COR-L47 (cell line): ENCODE measurements at regions not wholly inside any gene's neighbourhood (a gene's known extent, or its start where the extent isn't known, plus 50 kb on each side); places are given as distances from the start of the nearest gene placed in this dataset.

Source experiments
- DNase-seq: peaks from one replicate; lab custom pipeline; 2025; lab: John Stamatoyannopoulos, UW

GRCh38 chr10:131445623-131446022 is 134.1 kb upstream of the TCERG1L start:
- DNase-seq: no peak

DNA sequence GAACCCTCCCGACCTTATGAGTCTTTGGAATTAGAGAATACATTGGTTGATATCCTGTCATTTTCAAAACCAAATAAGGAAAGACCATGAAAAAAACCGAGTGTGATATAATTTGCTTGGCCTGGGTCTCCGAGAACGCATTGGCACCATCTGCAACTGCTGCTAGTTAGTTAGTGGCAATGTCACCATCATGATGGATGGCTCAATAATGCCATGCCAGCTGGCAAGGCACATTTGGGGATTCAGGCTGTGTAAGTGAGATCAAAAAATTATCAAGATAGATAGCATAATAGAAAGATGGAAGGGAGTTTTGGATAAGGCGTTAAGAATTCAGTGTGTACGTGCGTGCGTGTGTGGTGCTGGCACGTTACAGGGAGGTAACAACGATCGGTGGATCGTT is 134.7 kb upstream of the TCERG1L start:
- no peak for DNase-seq

GRCh38 chr10:131448171-131448570 is 136.7 kb upstream of the TCERG1L start:
- no peak for DNase-seq

- no peak for DNase-seq
Measured at GRCh38 chr10:131448883-131449282, 137.4 kb upstream of the TCERG1L start.

GRCh38 chr10:131450216-131450765 is 138.8 kb upstream of the TCERG1L start:
- no peak for DNase-seq

GRCh38 chr10:131451407-131452015 is 140.0 kb upstream of the TCERG1L start:
- DNase-seq: no peak

DNA sequence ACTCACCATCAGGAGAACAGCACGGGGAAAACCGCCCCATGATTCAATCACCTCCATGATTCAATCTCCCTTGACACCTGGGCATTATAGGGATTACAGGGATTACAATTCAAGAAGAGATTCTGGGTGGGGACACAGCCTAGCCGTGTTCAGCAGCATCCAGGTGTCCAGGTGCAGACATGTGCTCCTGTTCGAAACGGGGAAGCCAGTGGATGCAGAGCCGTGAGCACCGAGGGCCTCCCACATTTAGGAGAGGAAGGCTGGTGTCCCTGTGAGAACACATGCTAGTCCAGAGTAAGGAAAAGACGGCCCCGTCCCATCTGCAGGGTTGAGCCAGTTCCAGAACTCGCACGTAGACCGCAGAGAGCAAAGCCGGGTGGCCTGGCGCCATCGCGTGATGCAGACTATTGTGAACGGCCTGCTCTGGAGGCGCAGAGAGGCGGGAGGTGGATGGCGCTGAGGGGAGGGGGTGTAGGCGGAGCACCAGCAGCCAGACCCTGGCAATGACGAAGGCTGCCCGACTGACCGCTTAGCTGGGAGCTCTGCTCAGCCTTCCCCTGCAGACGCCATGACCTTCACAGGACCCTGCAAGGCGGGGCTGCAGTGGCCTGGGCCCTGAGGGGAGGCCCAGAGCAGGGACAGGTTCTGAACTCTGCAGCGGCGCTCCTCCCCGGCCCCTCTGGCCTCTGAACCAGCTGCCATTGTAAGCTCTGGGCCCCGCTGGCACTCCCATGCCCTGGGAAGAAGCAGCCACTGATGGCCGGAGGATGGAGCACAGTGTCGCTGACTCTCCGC is 141.6 kb upstream of the TCERG1L start:
- no peak for DNase-seq

GRCh38 chr10:131453721-131454634 is 142.5 kb upstream of the TCERG1L start:
- DNase-seq: no peak

DNA sequence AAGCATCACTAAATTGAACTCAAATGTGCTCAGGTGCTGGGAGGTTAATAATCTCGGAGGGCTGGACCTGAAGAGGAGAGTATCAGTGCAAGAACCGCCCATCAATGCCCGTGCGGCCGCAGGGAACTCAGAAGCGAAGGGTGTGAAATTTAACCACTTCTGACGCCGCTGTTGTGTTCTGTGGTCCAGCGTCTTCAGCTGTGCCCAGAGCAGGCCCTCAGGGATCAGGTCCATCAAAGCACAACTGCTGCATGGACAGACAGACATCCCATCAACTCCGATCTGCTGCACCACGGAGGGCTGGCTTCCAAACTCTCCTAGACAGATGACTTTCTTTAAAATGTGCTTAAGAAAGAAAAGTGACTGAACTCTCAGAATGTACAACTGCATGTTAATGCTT is 144.9 kb upstream of the TCERG1L start:
- DNase-seq: no peak

DNA sequence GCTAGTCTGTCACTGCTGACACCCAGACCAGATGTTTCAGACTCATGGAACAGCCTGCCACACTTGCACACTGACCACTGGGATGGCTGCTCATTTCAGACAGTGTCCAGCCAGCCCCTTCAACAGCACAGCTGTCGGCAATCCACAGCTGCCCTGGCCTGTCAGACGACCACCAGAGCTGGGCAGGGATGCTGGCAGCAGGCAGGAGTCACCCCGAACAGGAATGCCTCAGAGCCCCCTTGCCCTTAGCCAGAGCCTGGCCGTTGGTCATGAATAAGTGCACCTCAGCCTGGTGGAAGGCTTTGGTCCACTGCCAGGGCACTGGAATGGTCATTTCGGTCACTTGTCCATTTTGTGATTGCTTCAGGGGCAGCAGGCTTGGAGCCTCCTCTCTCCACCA is 149.6 kb upstream of the TCERG1L start:
- no peak for DNase-seq

DNA sequence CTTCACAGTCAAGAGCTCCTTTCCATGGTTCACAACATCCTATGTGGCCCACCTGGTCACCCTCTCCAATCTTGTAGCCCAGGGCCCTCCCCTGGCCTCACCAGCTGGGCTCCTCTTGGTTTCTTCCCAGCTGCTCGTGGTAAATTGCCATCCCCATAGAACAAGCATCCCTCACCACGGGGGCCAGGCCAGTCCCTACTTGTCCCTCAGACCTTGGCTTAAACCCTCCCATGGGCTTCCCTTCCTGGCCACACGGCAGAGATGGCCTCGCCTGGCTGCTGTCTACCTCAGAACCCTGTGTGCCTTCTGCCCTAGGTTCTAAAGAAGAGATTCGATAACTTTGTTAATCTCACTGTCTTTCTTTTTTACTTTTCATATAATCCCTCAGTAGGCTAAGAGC is 153.3 kb upstream of the TCERG1L start:
- DNase-seq: no peak

DNA sequence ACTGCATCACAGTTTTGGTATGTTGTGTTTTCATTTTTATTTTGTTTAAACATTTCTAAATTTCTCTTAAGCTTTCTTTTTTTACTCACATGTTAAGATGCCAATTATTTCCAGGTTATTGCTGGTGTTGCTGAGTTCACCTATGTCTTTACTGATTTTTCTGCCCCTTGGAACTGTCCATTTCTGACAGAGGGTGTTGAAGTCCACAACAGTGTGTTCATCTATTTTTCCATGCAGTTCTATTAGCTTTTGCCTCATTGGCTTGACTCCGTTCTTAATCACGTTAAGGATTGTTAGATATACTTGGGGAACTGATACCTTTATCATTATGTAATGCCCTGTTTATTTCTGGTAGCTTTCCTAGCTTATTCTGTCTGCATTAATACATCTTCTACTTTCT is 158.0 kb upstream of the TCERG1L start:
- DNase-seq: no peak

- DNase-seq: no peak
Measured at GRCh38 chr10:131473645-131474044, 162.1 kb upstream of the TCERG1L start.

DNA sequence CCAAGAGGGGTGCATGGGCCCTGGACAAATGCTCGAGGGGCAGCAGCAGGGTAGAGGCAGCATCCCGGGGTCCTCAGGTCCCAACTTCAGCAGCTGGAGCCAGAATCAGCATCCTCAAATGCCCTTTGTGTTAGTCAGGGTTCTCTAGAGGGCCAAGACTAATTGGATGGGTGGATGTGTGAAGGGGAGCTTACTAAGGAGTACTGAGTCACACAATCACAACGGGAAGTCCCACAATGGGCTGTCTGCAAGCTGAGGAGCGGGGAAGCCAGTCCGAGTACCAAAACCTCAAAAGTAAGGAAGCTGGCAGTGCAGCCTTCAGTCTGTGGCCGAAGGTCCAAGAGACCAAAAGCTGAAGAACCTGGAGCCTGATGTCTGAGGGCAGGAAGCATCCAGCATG is 162.9 kb upstream of the TCERG1L start:
- no peak for DNase-seq

- no peak for DNase-seq
Measured at GRCh38 chr10:131475043-131475442, 163.5 kb upstream of the TCERG1L start.

- DNase-seq: no peak
Measured at GRCh38 chr10:131475803-131476202, 164.3 kb upstream of the TCERG1L start.

DNA sequence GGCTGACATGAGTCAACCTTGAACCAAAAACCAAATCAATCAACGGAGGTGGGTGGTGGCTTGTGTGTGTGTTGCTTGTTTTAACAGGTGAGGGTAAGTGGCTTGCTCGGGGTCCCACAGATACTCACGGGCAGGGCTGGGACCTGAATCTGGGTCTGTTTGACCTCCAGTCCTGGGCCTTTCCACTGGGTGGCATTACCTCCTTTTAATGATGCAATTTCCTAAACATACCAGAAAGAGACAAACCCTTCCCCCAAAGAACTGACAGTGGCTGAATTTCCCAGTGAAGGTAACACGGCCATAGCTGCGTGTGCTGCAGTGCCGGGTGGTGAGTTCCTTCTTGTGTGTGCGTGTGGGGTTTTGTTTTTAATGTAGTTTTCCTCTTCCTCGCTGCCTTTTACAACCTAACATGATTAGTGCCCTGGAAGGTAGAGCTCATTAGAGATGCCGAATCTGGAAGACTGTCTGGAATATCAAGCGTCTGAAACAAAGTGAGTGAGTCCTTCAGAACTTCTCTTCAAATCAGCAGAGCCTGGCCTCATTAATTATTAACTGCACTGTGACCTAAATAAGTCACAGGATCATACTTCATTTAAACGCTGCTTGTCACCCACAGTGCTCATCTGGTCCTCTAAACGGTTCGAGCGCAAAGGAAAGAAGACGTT is 166.1 kb upstream of the TCERG1L start:
- DNase-seq: no peak

GRCh38 chr10:131478377-131478989 is 167.0 kb upstream of the TCERG1L start:
- no peak for DNase-seq

DNA sequence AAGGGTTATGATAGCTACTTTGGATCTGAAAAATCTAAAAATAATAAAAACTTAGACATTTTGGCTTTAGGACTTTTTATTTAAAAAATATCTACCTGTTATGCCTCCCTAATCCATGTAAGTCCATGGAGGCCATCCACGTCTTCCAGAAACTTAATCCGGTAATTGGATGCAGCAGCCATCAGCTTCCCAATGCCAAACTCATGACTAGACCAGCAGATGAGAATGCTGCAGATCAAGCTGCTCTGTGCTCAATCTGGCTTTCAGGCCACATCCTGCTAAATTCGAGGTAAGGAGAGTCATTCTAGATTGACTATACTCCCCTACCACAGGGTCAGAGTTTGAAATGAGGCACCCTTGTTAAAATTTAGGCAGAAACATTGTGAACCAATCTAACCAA is 168.5 kb upstream of the TCERG1L start:
- no peak for DNase-seq

GRCh38 chr10:131480861-131481260 is 169.3 kb upstream of the TCERG1L start:
- no peak for DNase-seq

GRCh38 chr10:131485732-131486131 is 174.2 kb upstream of the TCERG1L start:
- no peak for DNase-seq
